CD4-positive, alpha-beta T cell treated with Interleukin-4 for 4 hours (primary cell): ENCODE measurements at regions not wholly inside any gene's neighbourhood (a gene's known extent, or its start where the extent isn't known, plus 50 kb on each side); places are given as distances from the start of the nearest gene placed in this dataset.
"Not testable (repeated sequence)": the region's sequence is repeated elsewhere in the genome, so short reads cannot be mapped to it uniquely, and the experiment has no call there.

Experiments
- DNase-seq: peaks from one replicate; pipeline ENCODE4 v3.0.0-alpha.2; 2020

DNA sequence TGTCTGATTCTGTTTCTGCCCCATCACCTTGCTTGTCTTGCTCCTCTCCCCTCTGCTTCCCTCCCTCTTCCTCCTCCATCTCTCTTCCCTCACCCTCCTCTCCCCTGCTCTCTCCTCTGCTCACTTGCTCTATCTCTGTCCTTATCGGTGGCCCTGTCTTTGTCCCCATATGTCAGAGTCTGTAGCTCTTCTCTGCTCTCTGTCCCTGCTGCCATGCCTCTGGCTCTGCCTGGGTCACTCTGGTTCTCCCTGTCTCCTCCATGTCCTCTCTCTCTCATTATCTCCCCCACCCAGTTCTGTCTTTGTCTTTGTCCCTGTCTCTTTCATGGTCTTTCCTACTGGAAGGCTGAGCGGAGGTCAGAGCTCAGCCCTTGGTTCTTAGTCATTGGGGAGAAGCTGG lies 169.1 kb upstream of the NLRP1 start:
- no peak for DNase-seq

GRCh38 chr17:5757314-5757907 lies 173.1 kb upstream of the NLRP1 start:
- no peak for DNase-seq

DNA sequence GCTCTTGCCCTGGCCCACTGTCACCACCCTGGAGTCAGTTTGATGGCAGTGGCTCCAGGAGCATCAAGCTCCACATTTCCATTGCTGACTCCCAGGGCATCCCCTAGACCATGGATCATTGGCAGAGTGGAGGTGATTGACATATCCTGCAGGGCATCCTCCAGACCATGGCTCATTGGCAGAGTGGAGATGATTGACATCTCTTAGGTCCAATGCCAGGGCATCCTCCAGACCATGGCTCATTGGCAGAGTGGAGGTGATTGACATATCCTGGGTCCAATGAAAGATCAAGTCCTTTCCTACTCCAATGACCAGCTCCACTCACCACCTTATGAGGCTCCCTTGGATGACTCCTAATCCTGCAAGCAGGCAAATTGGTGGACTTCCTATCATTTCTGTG lies 174.3 kb upstream of the NLRP1 start:
- no peak for DNase-seq

GRCh38 chr17:5759501-5759925 lies 175.2 kb upstream of the NLRP1 start:
- DNase-seq, result no peak

- DNase-seq, result no peak
Observed at GRCh38 chr17:5762191-5762590, 177.9 kb upstream of the NLRP1 start.

DNA sequence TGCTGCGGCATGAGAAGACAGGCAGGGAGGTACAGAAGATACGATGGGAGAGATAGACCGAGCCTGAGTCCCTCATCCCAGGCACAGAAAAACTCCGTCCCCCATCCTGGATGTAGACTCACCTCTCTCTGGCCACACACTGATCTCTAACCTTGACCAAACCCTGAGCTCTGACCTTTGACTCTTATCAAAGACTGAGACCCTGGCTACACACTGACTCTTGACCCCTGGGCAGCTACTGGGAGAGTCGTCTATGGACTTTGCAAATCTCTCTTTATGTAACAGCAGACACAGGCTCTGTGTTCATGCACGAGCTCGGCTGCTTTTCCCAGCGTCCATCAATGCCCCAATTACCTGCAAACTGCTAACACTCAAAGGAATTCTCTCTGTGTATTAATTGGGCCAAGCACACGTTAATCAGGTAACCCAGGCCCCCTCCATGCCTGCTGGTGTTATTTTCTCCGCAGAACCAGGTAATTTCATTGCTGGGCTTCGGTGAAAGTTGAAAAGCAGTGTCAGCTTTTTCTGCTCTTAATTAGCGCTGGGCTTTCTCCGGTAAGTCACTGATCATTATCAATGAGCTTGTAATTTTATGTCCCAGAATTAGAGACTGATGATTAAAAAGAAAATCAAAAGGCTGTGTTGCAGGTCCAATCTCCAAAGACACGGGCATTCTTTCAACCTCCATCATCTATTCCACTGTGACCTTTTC lies 179.4 kb upstream of the NLRP1 start:
- DNase-seq, result no peak

DNA sequence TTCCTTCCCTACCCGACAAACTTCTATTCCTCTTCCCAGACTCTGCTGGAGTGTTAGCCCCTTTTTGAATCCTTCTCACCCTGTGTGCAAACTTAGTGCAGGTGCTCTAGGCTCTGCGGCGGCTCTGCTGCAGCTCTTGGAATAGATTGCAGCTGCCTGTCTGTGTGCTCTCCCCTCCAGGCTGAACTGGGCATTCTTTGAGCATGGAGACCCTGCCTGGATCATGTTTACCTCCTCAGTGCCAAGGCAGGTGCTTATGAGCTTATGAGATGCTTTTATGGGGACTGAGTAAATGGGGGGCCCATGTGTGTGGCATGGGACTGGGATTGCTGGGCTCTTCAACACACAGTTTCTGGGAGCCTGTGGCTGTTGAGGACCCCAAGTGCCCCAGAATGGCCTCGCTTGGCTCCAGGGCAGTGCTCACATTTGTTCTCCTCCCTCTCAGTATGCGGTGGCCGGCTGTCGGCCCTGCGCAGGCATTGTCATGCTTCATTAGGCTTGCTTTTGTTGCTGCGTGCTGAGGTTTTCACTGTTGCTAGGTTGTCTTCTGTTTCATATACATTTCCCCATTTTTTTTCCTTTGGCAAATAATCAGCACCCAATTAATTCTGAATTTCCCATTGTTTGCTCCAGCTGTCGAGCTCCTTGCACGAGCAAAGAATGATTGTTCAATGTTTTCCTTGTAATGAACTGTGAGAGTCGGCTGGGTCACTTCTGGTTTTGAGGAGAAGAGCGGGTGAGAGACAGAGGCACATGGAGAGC lies 185.5 kb upstream of the NLRP1 start:
- DNase-seq, result no peak

- DNase-seq, result no peak
Observed at GRCh38 chr17:5770441-5771270, 186.3 kb upstream of the NLRP1 start.

DNA sequence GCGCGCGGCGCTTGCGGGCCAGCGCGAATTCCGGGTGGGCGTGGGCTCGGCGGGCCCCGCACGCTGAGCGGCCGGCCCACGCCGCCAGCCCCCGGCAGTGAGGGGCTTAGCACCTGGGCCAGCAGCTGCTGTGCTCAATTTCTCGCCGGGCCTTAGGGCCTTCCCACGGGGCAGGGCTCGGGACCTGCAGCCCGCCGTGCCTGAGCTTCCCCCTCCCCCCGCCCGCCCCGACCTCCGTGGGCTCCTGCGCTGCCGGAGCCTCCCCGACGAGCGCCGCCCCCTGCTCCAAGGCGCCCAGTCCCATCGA lies 186.9 kb upstream of the NLRP1 start:
- not testable (repeated sequence) for DNase-seq

DNA sequence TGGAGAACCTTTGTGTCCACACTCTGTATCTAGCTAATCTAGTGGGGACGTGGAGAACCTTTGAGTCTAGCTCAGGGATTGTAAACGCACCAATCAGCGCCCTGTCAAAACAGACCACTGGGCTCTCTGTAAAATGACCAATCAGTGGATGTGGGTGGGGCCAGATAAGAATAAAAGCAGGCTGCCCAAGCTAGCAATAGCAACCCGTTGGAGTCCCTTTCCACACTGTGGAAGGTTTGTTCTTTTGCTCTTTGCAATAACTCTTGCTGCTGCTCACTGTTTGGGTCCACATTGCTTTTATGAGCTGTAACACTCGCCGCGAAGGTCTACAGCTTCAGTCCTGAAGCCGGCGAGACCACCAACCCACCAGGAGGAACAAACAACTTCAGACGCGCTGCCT lies 187.7 kb upstream of the NLRP1 start:
- DNase-seq, result not testable (repeated sequence)

- no peak for DNase-seq
Observed at GRCh38 chr17:5772720-5773119, 188.4 kb upstream of the NLRP1 start.

- DNase-seq, result no peak
Observed at GRCh38 chr17:5773816-5774360, 189.6 kb upstream of the NLRP1 start.

DNA sequence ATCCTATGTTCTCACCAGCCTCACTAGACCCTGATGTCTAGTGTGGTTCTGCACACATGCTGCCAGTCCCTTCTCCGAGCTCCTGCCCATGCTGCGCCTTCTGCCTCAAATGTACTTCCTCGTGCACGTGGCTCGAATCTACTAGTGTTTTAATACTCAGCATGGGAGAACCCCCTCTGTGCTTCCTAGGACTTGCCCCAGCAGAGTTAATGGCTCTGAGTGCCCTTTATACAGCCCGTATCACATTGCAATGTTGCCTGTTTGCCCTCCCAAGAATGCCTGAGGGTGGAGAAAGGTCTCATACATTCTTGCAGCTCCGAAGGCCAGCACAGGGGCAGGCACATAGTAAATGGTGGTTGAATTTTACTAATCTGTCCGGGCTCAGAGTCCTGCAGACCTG lies 190.8 kb upstream of the NLRP1 start:
- DNase-seq, result no peak

- no peak for DNase-seq
Observed at GRCh38 chr17:5780476-5780875, 196.2 kb upstream of the NLRP1 start.

- no peak for DNase-seq
Observed at GRCh38 chr17:5781236-5781927, 197.1 kb upstream of the NLRP1 start.

- DNase-seq, result no peak
Observed at GRCh38 chr17:5783269-5783668, 199.0 kb upstream of the NLRP1 start.

DNA sequence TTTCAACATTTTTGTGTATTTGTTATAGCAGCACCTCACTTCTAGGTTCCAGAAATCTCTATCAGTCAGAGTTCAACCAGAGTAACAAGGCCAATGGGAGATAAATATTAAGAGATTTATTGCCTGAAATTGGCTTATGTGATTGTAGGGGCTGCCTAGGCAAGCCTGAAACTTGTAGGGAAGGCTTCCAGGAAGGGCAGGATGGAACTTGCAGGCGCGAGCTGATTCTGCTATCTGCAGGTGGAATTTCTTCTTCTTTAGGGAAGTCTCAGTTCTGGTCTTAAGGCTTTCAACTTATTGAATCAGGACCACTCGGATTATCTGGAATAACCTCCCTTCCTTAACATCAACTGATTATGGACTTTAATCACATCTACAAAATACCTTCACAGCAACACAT lies 199.5 kb upstream of the NLRP1 start:
- no peak for DNase-seq

DNA sequence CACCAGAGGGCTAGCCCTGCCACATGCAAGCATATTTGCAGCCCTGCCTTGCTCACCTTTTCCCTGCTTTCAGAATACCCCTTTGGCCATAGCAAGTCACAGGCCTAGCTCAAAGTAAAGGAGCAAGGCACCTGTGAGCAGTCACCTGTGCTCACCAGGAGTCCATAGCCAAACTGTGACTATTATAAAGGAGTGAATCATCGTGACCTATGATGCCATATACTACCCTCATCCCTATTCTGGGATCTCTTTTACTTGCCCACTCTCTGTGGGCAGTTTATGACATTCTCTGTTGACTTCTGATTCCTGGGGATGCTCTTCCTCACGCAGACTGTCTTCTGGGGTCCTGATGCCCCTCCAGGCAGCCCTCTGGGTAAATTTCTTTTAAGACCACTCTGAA lies 200.5 kb upstream of the NLRP1 start:
- no peak for DNase-seq

DNA sequence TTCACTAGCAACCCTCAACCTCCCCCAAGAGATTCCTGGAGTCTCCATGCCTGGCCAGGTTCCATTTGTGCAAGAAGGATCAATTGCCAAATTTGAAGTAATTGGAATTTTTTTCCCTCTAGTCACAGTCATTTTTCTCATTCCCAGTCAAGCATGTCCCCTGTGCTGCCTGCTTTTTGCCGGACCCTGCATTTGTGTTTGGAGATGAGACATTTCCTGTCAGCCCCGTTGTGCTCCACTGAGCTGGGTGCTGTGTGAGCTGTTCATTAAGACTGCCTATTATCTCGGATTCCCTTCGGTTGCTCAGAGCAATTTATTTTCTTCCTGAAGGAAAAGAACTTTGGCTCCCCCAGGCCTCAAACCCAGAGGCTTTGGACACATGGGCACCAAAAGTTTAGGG lies 201.0 kb upstream of the NLRP1 start:
- DNase-seq, result no peak

GRCh38 chr17:5785867-5786509 lies 201.7 kb upstream of the NLRP1 start:
- DNase-seq, result no peak

GRCh38 chr17:5786510-5786875 lies 202.2 kb upstream of the NLRP1 start:
- DNase-seq, result no peak

- no peak for DNase-seq
Observed at GRCh38 chr17:5788266-5788900, 204.1 kb upstream of the NLRP1 start.
